Colonic mucosa (tissue), 4 donors: ENCODE measurements at regions not wholly inside any gene's neighbourhood (a gene's known extent, or its start where the extent isn't known, plus 50 kb on each side); places are given as distances from the start of the nearest gene placed in this dataset.

Source experiments
- DNase-seq: peaks from one replicate; pipeline ENCODE4 v3.0.0-alpha.2; 2020
- H3K27ac ChIP-seq: fragments of 200-600 bp; one replicate; pipeline ENCODE4 v1.8.0; 2021
- H3K27me3 ChIP-seq: fragments of 200-600 bp; one replicate; pipeline ENCODE4 v1.8.0; 2021
- H3K36me3 ChIP-seq: fragments of 200-600 bp; one replicate; pipeline ENCODE4 v1.8.0; 2021
- H3K4me1 ChIP-seq: fragments of 200-600 bp; one replicate; pipeline ENCODE4 v1.8.0; 2021; ENCODE audit warnings: mild to moderate bottlenecking
- H3K4me3 ChIP-seq: fragments of 200-600 bp; one replicate; pipeline ENCODE4 v1.8.0; 2021
- H3K9ac ChIP-seq, 2 donors: one replicate each; pipeline ENCODE4 v1.7.0; 2013; ENCODE audit warnings: control low read depth in 2 of 2, low read depth in 2 of 2, low read length in 2 of 2
- H3K9me3 ChIP-seq: fragments of 200-600 bp; one replicate; pipeline ENCODE4 v1.8.0; 2021
- CTCF ChIP-seq: fragments of 200-600 bp; IDR thresholded peaks from one replicate; pipeline ENCODE4 v1.8.0; 2022; ENCODE audit warnings: antibody characterized with exemption, mild to moderate bottlenecking
- intact Hi-C: fragments of 100-400 bp; cut with DNase I; formaldehyde crosslinking; loops from one replicate; pipeline ENCODE4 v1.14.1; 2022
- donor health status: healthy.
- donor health status: DM: no; HTN: no; CAD: no.
- donor health status: DM: no; HTN: no; CAD: no.

DNA sequence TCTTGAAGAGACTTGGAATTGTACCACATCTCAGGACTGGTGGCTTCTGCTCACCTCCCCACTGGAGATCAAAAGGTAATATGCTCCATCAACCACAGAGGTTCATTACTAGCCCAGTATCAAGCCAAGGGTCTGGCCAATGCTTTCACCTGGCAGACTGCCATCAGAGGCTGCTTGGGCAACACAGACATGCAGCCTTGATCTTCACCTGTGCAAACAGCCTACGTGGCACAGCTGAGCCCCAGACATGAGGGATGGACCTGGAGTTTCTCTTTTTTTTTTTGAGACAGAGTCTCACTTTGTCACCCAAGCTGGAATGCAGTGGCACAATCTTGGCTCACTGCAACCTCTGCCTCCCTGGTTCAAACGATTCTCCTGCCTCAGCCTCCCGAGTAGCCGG, 105.6 kb upstream of the HES1 start:
- Histone ChIP-seq H3K9ac (no peak overlapping the region), H3K27ac (no peak overlapping the region), H3K9me3 (no peaks in the 10 kb centered on the region), H3K36me3 (no peaks in the 10 kb centered on the region), H3K4me1 (peaks cover 10% of the 10 kb centered on the region), H3K27me3 (no peaks in the 10 kb centered on the region), H3K4me3 (no peak overlapping the region)
- intact Hi-C loops, result no loop called here
- TF ChIP-seq CTCF, result no peak
- peak; percentile 64 for DNase-seq

DNA sequence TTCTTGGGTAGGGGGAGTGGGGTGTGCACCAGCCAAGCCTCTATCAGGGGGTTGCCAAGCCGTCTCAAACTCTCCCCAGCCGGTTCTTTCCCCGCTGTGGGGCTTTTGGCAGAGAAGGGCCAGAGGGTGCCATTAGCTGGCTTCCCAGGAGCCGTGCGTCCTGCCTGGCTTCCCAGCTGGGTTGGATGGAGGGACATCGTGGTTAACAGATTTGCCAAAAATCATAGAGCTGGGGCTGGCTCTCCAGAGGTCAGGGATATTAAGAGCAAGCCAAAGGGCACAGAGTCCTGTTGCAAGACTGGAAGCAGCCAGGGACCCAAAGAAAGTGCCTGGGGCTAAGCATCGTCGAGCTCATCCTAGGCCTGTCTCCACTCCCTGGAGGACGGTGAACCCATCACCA, 104.6 kb upstream of the HES1 start:
- intact Hi-C loops, result no loop called here
- Histone ChIP-seq H3K9ac (no peak overlapping the region), H3K4me1 (peaks cover 10% of the 10 kb centered on the region), H3K27ac (no peak overlapping the region), H3K27me3 (no peaks in the 10 kb centered on the region), H3K4me3 (no peak overlapping the region), H3K9me3 (no peaks in the 10 kb centered on the region), H3K36me3 (no peaks in the 10 kb centered on the region)
- DNase-seq, result no peak
- TF ChIP-seq CTCF, result no peak

DNA sequence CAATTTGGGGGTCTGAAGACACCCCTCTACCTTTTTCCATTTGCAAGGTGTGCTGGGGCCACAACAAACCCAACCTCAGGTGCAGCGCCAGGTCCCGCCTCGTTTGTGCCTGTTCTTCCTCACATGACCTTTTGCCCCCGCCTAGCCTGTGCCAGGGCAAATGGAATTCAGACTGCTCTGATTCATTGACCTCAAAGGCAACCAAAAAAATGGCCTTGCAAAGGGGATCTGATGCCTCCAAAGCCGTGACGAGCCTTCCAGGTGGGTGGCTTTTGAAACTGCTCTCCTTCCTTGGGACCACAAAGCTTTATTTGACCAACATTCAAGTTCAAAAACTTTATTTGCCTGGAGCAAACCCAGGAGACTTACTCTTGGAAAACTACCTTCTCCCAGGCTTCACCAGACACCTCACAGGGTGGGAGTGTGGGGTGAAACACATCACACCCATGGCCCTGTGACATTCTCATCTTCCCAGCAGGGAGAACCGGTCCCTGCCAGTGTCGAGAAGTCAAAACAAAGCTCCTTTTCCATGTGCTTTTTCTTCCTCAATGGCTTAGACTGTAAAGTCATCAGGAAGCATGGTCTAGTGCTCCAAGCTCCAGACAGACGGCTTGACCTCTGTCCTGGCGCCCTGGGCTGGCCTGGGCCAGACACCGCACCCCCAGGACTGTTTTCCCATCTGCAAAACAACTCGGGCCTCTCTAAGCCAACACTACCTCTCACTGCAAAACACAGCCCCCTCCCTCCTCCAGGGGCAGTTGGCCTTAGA, 103.9 kb upstream of the HES1 start:
- no peak overlapping the region for H3K4me3 ChIP-seq
- H3K9me3 ChIP-seq, result no peaks in the 10 kb centered on the region
- no peaks in the 10 kb centered on the region for H3K27me3 ChIP-seq
- intact Hi-C loops, result no loop called here
- H3K9ac ChIP-seq, result no peak overlapping the region
- no peak overlapping the region for H3K27ac ChIP-seq
- peak; percentile 56 for DNase-seq
- TF ChIP-seq CTCF, result no peak
- H3K4me1 ChIP-seq, result peaks cover 10% of the 10 kb centered on the region
- H3K36me3 ChIP-seq, result no peaks in the 10 kb centered on the region

DNA sequence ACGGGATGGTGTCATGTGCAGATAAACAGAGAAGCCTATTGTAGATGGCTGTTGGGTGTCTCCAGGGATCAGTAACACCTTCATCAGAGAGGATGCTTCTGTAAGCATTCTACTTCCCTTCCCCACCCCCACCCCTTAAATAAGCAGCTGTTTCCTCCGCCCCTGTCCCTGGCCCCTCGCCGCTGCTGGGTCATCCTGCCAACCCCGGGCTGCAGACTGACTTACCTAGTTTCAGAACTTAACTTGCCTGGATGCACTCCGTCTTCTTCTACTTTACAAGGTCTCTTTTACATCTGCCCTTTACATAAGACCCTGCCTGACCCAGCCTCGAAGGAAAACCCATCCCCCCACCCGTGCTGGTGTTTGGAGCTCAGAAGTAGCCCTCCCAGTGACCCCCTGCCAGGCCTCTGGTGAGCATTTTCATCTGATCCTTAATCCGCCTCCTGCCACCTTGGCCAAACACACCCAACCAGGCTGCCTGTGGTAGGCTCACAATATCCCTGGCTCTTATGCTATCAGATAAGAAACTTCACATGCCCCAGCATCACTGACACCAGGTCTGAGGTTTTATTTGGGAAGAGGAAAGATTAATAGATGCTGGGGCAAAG, 103.0 kb upstream of the HES1 start:
- H3K27ac ChIP-seq, result no peak overlapping the region
- no peak for DNase-seq

More for the DNA sequence above, 103.0 kb upstream of the HES1 start:
- H3K4me3 ChIP-seq, result no peak overlapping the region
- no peaks in the 10 kb centered on the region for H3K9me3 ChIP-seq
- peak overlapping the region in 1 of 2 donors; percentile 65 for H3K9ac ChIP-seq
- H3K27me3 ChIP-seq, result no peaks in the 10 kb centered on the region
- H3K36me3 ChIP-seq, result no peaks in the 10 kb centered on the region
- H3K4me1 ChIP-seq, result peaks cover 10% of the 10 kb centered on the region
- no peak for TF ChIP-seq CTCF
- intact Hi-C loops, result no loop called here
